Suprapubic skin (tissue), 4 donors: ENCODE measurements at regions not wholly inside any gene's neighbourhood (a gene's known extent, or its start where the extent isn't known, plus 50 kb on each side); places are given as distances from the start of the nearest gene placed in this dataset.

Source experiments
- CTCF ChIP-seq, 2 donors: fragments of 200-600 bp in 1 of 2; fragments of 450-650 bp in 1 of 2; sonication (generic) in 1 of 2; IDR thresholded peaks; one replicate each; pipeline ENCODE4 v1.5.1; 2016 to 2019; ENCODE audit warnings: antibody characterized with exemption in 2 of 2, mild to moderate bottlenecking in 1 of 2, moderate library complexity in 1 of 2
- EP300 ChIP-seq: sonication (generic); formaldehyde crosslinking; IDR thresholded peaks from one replicate; pipeline ENCODE4 v1.6.1; 2017; ENCODE audit warnings: antibody characterized with exemption
- POLR2A ChIP-seq, 2 donors: fragments of 450-650 bp; IDR thresholded peaks; one replicate each; pipeline ENCODE4 v1.6.1; 2017; ENCODE audit warnings: antibody characterized with exemption in 2 of 2, mild to moderate bottlenecking in 2 of 2, moderate library complexity in 2 of 2
- POLR2AphosphoS5 ChIP-seq, 3 donors: sonication (generic); formaldehyde crosslinking; IDR thresholded peaks; one replicate each; pipeline ENCODE4 v1.6.1; 2017; ENCODE audit warnings: antibody characterized with exemption in 3 of 3

GRCh38 chr2:211248841-211249240 is 692.4 kb downstream of the CPS1 start:
- no peak for TF ChIP-seq CTCF (IDR thresholded peaks at IDR 0.05)
- TF ChIP-seq POLR2AphosphoS5 (IDR thresholded peaks at IDR 0.05), result no peak
- TF ChIP-seq POLR2A (IDR thresholded peaks at IDR 0.05), result no peak
- TF ChIP-seq EP300, result no peak
